ENCODE measurements at regions not wholly inside any gene's neighbourhood (a gene's known extent, or its start where the extent isn't known, plus 50 kb on each side); places are given as distances from the start of the nearest gene placed in this dataset.

DNA sequence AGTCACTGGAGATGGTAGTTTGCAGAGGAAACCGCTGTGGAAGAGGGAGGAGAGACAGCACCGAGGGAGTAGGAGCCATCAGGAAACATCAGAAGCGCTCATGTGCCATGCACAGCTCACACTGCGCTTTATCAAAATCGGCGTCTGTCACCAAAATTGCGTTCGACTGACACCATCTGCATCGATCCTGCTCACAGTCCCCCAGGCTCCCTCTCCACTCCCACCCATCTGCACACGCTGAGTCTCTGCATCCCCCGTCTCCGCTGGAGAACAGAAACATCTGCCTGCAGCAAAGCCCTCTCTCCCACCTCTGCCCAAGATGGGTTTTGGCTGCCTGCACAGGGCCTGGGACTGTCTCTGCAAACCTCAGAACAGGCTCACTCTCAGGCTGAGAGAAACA lies 187.5 kb upstream of the RPL38 start:
- no peak overlapping the region for H2BK5ac ChIP-seq (ENCODE audit: low read depth, low read length)
- H2BK15ac ChIP-seq (ENCODE audit: low read length), result no peak overlapping the region
- no peak overlapping the region for H3K18ac ChIP-seq (ENCODE audit: extremely low read depth, low read length)
- no peaks in the 10 kb centered on the region for H3K23me2 ChIP-seq (ENCODE audit: low read depth, low read length)
- H3K4me1 ChIP-seq (replicated peaks in 1 of 4; ENCODE audit: control insufficient read depth in 3 of 4, insufficient read depth in 4 of 4, low read length in 3 of 4), result peaks cover 0 to 4% (median under 1%) of the 10 kb centered on the region in 4 experiments; a peak in 4 of 7 replicates
- H3K27me3 ChIP-seq (replicated peaks in 1 of 4; ENCODE audit: control insufficient read depth in 3 of 4, extremely low read depth in 1 of 4, insufficient read depth in 3 of 4, low read length in 3 of 4), result 0 out of 7 replicates have a peak, but pooled peaks cover 0 to 2% (median 0%) of the 10 kb centered on the region in 4 experiments
- FAIRE-seq (no peak), DNase-seq (ENCODE audit: low read depth in 1 of 2, low spot score in 2 of 2) (no peak)
- H3K23ac ChIP-seq (ENCODE audit: insufficient read length), result no peak overlapping the region
- no peak overlapping the region for H3K27ac ChIP-seq (ENCODE audit: low read depth, low read length)
- no peak overlapping the region for H4K91ac ChIP-seq (replicated peaks; ENCODE audit: insufficient read length, low read length)
- no peak overlapping the region for H2AFZ ChIP-seq (ENCODE audit: low read length)
- H4K5ac ChIP-seq (ENCODE audit: insufficient read length, low read depth, low read length), result no peak overlapping the region
- no peak overlapping the region for H2AK5ac ChIP-seq (ENCODE audit: low read depth, low read length)
- no peak overlapping the region; a peak in 1 of 7 replicates for H3K9ac ChIP-seq (replicated peaks in 1 of 4; ENCODE audit: extremely low read depth in 1 of 4, low read depth in 3 of 4, low read length in 3 of 4)
- no peaks in the 10 kb centered on the region for H3K9me3 ChIP-seq (ENCODE audit: insufficient read depth in 2 of 2, low read depth in 1 of 2, low read length in 1 of 2)
- H3K79me1 ChIP-seq (ENCODE audit: low read depth, low read length), result no peaks in the 10 kb centered on the region; the same call in 1 of the 2 replicates
- POLR2A ChIA-PET (ENCODE audit: partially characterized antibody), result no interaction called here
- no peaks in the 10 kb centered on the region for H3K79me2 ChIP-seq (ENCODE audit: control insufficient read depth in 1 of 2, insufficient read depth in 2 of 2, low read length in 2 of 2)
- no peak overlapping the region for H3K4me2 ChIP-seq (ENCODE audit: insufficient read depth in 1 of 2, low read depth in 2 of 2, low read length in 2 of 2)
- H3K36me3 ChIP-seq (ENCODE audit: control insufficient read depth in 2 of 4, insufficient read depth in 4 of 4, low read length in 3 of 4), result no peaks in the 10 kb centered on the region
- no peaks in the 10 kb centered on the region for H4K20me1 ChIP-seq (replicated peaks in 1 of 2; ENCODE audit: control insufficient read depth in 1 of 2, insufficient read depth in 2 of 2, low read length in 2 of 2)
- H2BK120ac ChIP-seq (replicated peaks; ENCODE audit: low read depth, low read length), result no peak overlapping the region
- H3K14ac ChIP-seq (ENCODE audit: insufficient read length), result no peak overlapping the region
- 84% methylated on average over 12 of the region's 12 CpGs; no CpG with 5 or more reads in 1 of the 2 experiments for WGBS, 2 experiments (ENCODE audit: extremely low coverage in 1 of 2, insufficient coverage in 1 of 2, insufficient read length in 1 of 2, insufficient replicate concordance in 2 of 2, low coverage in 1 of 2, low lambda C conversion rate in 2 of 2, missing lambda C conversion rate in 1 of 2)
- no peak overlapping the region for H4K8ac ChIP-seq (ENCODE audit: extremely low read depth, insufficient read depth, low read length)
- H2BK12ac ChIP-seq (ENCODE audit: low read depth, low read length), result no peak overlapping the region
- no peak overlapping the region for H2BK20ac ChIP-seq (ENCODE audit: low read length)
- CTCF ChIA-PET (ENCODE audit: partially characterized antibody), result interaction anchor here (0.6 to 11.3 kb wide), 8 partner anchors 11 to 161 kb away, joined by 3 to 110 read pairs (median 4); no protein-coding TSS in a partner anchor
- H3K4ac ChIP-seq (replicated peaks; ENCODE audit: insufficient read length, low read depth, low read length), result no peak overlapping the region
- H3K4me3 ChIP-seq (ENCODE audit: extremely low read depth in 1 of 4, insufficient read depth in 2 of 4, low read depth in 3 of 4, low read length in 4 of 4), result no peak overlapping the region
- no peak overlapping the region for H3K56ac ChIP-seq (replicated peaks; ENCODE audit: insufficient read length, low read depth, low read length)
- TF ChIP-seq, protein P1, sequence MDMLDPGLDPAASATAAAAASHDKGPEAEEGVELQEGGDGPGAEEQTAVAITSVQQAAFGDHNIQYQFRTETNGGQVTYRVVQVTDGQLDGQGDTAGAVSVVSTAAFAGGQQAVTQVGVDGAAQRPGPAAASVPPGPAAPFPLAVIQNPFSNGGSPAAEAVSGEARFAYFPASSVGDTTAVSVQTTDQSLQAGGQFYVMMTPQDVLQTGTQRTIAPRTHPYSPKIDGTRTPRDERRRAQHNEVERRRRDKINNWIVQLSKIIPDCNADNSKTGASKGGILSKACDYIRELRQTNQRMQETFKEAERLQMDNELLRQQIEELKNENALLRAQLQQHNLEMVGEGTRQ (IDR thresholded peaks at IDR 0.05; ENCODE audit: low read length), result no peak
- no peak for TF ChIP-seq CBX8 (IDR thresholded peaks at IDR 0.05; ENCODE audit: borderline replicate concordance, low read depth, low read length)
- TF ChIP-seq POLR2A (IDR thresholded peaks at IDR 0.05; ENCODE audit: control extremely low read depth in 1 of 2, low read depth in 2 of 2, low read length in 2 of 2), result no peak
- no peak for TF ChIP-seq SIX5 (IDR thresholded peaks at IDR 0.05; ENCODE audit: low read depth, low read length)
- TF ChIP-seq TAF1 (IDR thresholded peaks at IDR 0.05; ENCODE audit: low read depth, low read length), result no peak
- no peak for TF ChIP-seq TAF7 (optimal IDR thresholded peaks at IDR 0.05; ENCODE audit: borderline replicate concordance, low read depth, low read length)
- no peak for TF ChIP-seq GTF2F1 (IDR thresholded peaks at IDR 0.05; ENCODE audit: borderline replicate concordance, low read depth, low read length)
- TF ChIP-seq JUND (IDR thresholded peaks at IDR 0.05; ENCODE audit: low read length), result no peak
- TF ChIP-seq EZH2 (IDR thresholded peaks at IDR 0.05; ENCODE audit: low read depth, low read length, severe bottlenecking), result no peak
- TF ChIP-seq YY1 (IDR thresholded peaks at IDR 0.05; ENCODE audit: low read depth, low read length), result no peak
- no peak for TF ChIP-seq MAFK (IDR thresholded peaks at IDR 0.05; ENCODE audit: low read depth, low read length)
- TF ChIP-seq SIN3A (conservative IDR thresholded peaks at IDR 0.05 in 1 of 2, IDR thresholded peaks at IDR 0.05 in 1 of 2; ENCODE audit: low read depth in 1 of 2, low read length in 2 of 2), result no peak
- TF ChIP-seq POLR2AphosphoS5 (IDR thresholded peaks at IDR 0.05; ENCODE audit: low read depth, low read length), result no peak
- no peak for TF ChIP-seq HDAC6 (IDR thresholded peaks at IDR 0.05; ENCODE audit: low read depth, low read length)
- no peak for TF ChIP-seq JUN (IDR thresholded peaks at IDR 0.05; ENCODE audit: low read depth, low read length)
